ENCODE measurements at regions not wholly inside any gene's neighbourhood (a gene's known extent, or its start where the extent isn't known, plus 50 kb on each side); places are given as distances from the start of the nearest gene placed in this dataset.

DNA sequence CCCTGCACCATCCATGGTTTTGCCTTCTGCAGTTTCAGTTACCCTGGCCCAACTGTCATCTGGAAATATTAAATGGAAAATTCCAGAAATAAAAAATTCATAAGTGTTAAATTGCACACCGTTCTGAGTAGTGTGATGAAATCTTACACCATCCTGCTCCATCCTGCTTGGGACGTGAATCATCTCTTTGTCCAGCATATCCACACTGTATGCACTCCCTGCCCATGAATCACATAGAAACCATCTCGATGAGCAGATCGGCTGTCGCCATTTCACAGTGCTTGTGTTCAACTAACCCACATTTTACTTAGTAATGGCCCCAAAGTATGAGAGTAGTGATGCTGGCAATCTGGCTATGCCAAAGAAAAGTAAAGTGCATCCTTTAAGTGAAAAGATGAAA is 105.9 kb upstream of the ID4 start:
- H2AFZ ChIP-seq (ENCODE audit: low read length), result no peak overlapping the region

DNA sequence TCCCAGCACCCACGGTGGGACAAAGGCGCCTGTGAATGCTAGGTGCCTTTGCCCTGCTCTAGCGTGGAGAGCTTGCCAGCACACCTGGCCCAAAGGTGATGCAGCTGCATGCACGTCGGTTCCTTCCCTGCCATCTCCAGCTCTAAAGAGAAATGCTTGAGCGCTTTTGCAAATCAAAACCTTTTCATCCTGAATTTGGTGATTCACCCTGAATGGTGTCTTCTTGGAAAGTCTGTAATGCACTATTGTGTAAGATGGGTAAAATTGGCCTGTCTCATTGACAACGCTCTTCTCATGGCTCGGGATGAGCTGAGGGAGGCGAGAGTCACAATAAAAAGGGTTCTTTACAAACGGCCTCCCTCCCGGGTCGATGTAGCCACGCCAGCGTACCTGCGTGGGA is 103.1 kb upstream of the ID4 start:
- DNase-seq, result no peak
- Histone ChIP-seq H3K27me3 (ENCODE audit: low read length) (no peaks in the 10 kb centered on the region), H3K9ac (ENCODE audit: low read length) (no peak overlapping the region), H3K27ac (ENCODE audit: low read length) (no peak overlapping the region), H3K4me1 (ENCODE audit: low read length) (no peaks in the 10 kb centered on the region), H3K79me2 (ENCODE audit: low read length) (no peaks in the 10 kb centered on the region), H3K4me2 (ENCODE audit: low read depth, low read length, poor library complexity, severe bottlenecking) (no peak overlapping the region), H3K36me3 (ENCODE audit: insufficient read depth, low read length) (no peaks in the 10 kb centered on the region), H3K9me3 (ENCODE audit: low read length) (no peaks in the 10 kb centered on the region), H2AFZ (ENCODE audit: low read length) (no peak overlapping the region), H4K20me1 (ENCODE audit: insufficient read depth, low read depth, low read length) (no peaks in the 10 kb centered on the region), H3K4me3 (ENCODE audit: low read length) (no peak overlapping the region), H3K9me2 (replicated peaks; ENCODE audit: insufficient read depth, low read length) (no peaks in the 10 kb centered on the region)

More for the DNA sequence above, 105.9 kb upstream of the ID4 start:
- H3K4me2 ChIP-seq (ENCODE audit: low read depth, low read length, poor library complexity, severe bottlenecking), result no peak overlapping the region
- H3K27me3 ChIP-seq (ENCODE audit: low read length), result no peaks in the 10 kb centered on the region
- no peaks in the 10 kb centered on the region for H3K9me2 ChIP-seq (replicated peaks; ENCODE audit: insufficient read depth, low read length)
- H4K20me1 ChIP-seq (ENCODE audit: insufficient read depth, low read depth, low read length), result no peaks in the 10 kb centered on the region
- no peak for DNase-seq
- H3K9ac ChIP-seq (ENCODE audit: low read length), result no peak overlapping the region
- H3K4me1 ChIP-seq (ENCODE audit: low read length), result no peaks in the 10 kb centered on the region
- no peaks in the 10 kb centered on the region for H3K9me3 ChIP-seq (ENCODE audit: low read length)
- H3K27ac ChIP-seq (ENCODE audit: low read length), result no peak overlapping the region
- no peaks in the 10 kb centered on the region for H3K79me2 ChIP-seq (ENCODE audit: low read length)
- H3K36me3 ChIP-seq (ENCODE audit: insufficient read depth, low read length), result no peaks in the 10 kb centered on the region
- no peak overlapping the region for H3K4me3 ChIP-seq (ENCODE audit: low read length)

DNA sequence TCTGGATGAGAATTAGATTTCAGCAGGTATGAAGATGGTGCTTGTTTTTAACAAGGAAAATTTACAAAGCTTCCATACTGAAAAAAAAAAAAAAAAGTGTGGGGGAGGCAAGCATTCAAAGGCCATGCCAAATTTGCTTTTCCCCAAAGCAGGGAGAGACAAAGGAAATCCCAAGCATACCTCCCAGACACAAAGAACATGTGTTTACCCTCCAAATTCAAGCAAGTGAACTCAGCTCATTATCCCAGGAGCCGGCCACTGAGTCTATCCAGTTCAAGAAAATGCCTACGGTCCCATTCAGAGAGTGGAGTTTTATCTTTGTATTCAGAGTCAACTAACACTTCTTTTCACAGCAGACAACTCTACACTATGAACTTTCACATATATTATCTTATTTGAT is 102.7 kb upstream of the ID4 start:
- Histone ChIP-seq H3K27me3 (ENCODE audit: low read length) (no peaks in the 10 kb centered on the region), H3K27ac (ENCODE audit: low read length) (no peak overlapping the region), H3K79me2 (ENCODE audit: low read length) (no peaks in the 10 kb centered on the region), H4K20me1 (ENCODE audit: insufficient read depth, low read depth, low read length) (no peaks in the 10 kb centered on the region), H3K4me3 (ENCODE audit: low read length) (no peak overlapping the region), H3K36me3 (ENCODE audit: insufficient read depth, low read length) (no peaks in the 10 kb centered on the region), H3K9ac (ENCODE audit: low read length) (no peak overlapping the region), H2AFZ (ENCODE audit: low read length) (no peak overlapping the region), H3K4me2 (ENCODE audit: low read depth, low read length, poor library complexity, severe bottlenecking) (no peak overlapping the region), H3K9me2 (replicated peaks; ENCODE audit: insufficient read depth, low read length) (no peaks in the 10 kb centered on the region), H3K4me1 (ENCODE audit: low read length) (no peaks in the 10 kb centered on the region), H3K9me3 (ENCODE audit: low read length) (no peaks in the 10 kb centered on the region)
- DNase-seq, result no peak

DNA sequence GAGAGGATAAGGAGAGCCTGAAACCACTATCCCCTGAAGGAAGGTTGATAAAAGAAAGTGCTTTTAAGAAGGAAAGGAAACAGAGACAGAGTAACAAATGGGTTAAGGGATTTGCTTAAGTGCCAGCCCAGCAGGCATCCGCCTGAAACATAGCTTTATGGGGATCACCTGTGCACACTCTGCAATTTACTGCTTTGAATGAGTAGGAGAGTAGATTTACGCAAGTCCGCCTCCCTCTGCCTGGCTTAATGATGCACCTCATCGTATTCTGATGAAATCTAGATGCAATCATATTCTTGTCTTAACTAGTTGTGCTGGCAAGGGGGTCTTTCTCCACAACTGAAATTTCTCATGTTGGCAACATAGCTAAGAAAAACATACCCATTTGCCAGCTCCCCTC is 101.1 kb upstream of the ID4 start:
- Histone ChIP-seq H3K27ac (ENCODE audit: low read length) (no peak overlapping the region), H3K9me3 (ENCODE audit: low read length) (no peaks in the 10 kb centered on the region), H3K79me2 (ENCODE audit: low read length) (no peaks in the 10 kb centered on the region), H3K9me2 (replicated peaks; ENCODE audit: insufficient read depth, low read length) (no peaks in the 10 kb centered on the region), H3K4me3 (ENCODE audit: low read length) (no peak overlapping the region), H3K9ac (ENCODE audit: low read length) (no peak overlapping the region), H4K20me1 (ENCODE audit: insufficient read depth, low read depth, low read length) (no peaks in the 10 kb centered on the region), H3K4me1 (ENCODE audit: low read length) (no peaks in the 10 kb centered on the region), H3K27me3 (ENCODE audit: low read length) (no peaks in the 10 kb centered on the region), H3K4me2 (ENCODE audit: low read depth, low read length, poor library complexity, severe bottlenecking) (no peak overlapping the region), H3K36me3 (ENCODE audit: insufficient read depth, low read length) (no peaks in the 10 kb centered on the region), H2AFZ (ENCODE audit: low read length) (no peak overlapping the region)
- no peak for DNase-seq

DNA sequence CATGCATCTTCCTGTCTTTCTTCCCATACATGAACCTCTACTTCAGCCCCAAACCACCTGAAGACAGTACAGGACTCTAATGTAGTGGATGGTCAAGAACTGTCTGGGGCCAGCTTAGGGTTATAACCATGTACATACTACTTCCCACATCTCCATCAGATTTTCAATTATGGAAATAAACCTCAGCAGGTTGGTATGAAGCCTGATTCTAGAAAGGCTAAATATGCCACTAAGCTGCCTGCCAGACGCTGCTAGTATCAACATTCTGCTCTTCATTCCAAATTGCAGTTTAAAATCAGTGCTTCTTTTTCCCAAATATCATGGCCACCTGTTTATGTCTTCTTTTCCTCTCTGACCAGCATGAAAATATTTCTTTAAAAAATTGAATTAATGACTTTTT is 99.2 kb upstream of the ID4 start:
- no peaks in the 10 kb centered on the region for H3K36me3 ChIP-seq (ENCODE audit: insufficient read depth, low read length)
- no peak overlapping the region for H3K9ac ChIP-seq (ENCODE audit: low read length)
- no peak overlapping the region for H3K4me3 ChIP-seq (ENCODE audit: low read length)
- DNase-seq, result no peak
- H3K4me1 ChIP-seq (ENCODE audit: low read length), result no peaks in the 10 kb centered on the region
- H3K27me3 ChIP-seq (ENCODE audit: low read length), result no peaks in the 10 kb centered on the region
- no peak overlapping the region for H3K4me2 ChIP-seq (ENCODE audit: low read depth, low read length, poor library complexity, severe bottlenecking)
- H2AFZ ChIP-seq (ENCODE audit: low read length), result no peak overlapping the region
- H3K27ac ChIP-seq (ENCODE audit: low read length), result no peak overlapping the region
- H4K20me1 ChIP-seq (ENCODE audit: insufficient read depth, low read depth, low read length), result no peaks in the 10 kb centered on the region
- H3K9me2 ChIP-seq (replicated peaks; ENCODE audit: insufficient read depth, low read length), result no peaks in the 10 kb centered on the region
- H3K9me3 ChIP-seq (ENCODE audit: low read length), result no peaks in the 10 kb centered on the region
- no peaks in the 10 kb centered on the region for H3K79me2 ChIP-seq (ENCODE audit: low read length)

DNA sequence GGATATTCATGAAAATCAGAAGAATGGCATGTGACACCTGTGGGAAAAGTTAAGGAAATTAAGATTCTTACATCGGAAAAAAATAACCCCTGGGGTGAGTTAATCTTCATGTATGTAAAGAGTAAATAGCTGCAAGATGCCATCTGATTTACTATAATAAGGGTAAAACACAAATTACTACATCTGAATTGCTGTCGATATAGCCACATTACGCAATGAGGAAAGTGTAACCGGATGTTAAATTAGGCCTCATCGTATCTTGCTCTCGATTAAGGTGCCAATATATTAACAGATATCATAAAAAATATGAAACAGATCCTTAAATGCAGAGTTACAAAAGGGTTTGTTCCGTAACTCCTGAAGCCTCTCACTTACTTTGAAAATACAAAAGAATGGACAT is 87.4 kb upstream of the ID4 start:
- H3K9me3 ChIP-seq (ENCODE audit: low read length), result no peaks in the 10 kb centered on the region
- no peak for DNase-seq
- no peak overlapping the region for H3K27ac ChIP-seq (ENCODE audit: low read length)
- H3K4me3 ChIP-seq (ENCODE audit: low read length), result no peak overlapping the region
- no peaks in the 10 kb centered on the region for H3K4me1 ChIP-seq (ENCODE audit: low read length)
- H4K20me1 ChIP-seq (ENCODE audit: insufficient read depth, low read depth, low read length), result no peaks in the 10 kb centered on the region
- no peak overlapping the region for H3K4me2 ChIP-seq (ENCODE audit: low read depth, low read length, poor library complexity, severe bottlenecking)
- H3K9ac ChIP-seq (ENCODE audit: low read length), result no peak overlapping the region
- H3K36me3 ChIP-seq (ENCODE audit: insufficient read depth, low read length), result no peaks in the 10 kb centered on the region
- no peaks in the 10 kb centered on the region for H3K27me3 ChIP-seq (ENCODE audit: low read length)
- no peaks in the 10 kb centered on the region for H3K9me2 ChIP-seq (replicated peaks; ENCODE audit: insufficient read depth, low read length)
- no peak overlapping the region for H2AFZ ChIP-seq (ENCODE audit: low read length)
- H3K79me2 ChIP-seq (ENCODE audit: low read length), result no peaks in the 10 kb centered on the region

DNA sequence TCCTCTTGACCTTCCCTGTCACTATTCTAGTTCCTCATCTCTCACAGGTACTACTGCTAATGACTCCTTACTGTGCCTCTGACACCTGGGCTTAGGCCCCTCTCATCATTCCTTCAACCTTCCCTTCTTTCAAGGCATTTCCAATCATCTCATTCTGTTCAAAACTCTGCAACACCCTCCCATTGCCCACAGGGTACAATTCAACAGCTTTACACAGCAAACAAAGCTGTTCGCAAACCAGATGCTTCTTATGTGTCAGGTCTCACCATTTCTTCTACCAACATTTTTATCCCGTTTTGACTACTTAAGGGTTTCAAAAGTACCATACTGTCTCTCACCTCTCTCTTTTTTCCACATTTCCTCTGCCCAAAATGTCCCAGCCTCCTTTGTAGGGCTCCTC is 84.4 kb upstream of the ID4 start:
- H3K4me2 ChIP-seq (ENCODE audit: low read depth, low read length, poor library complexity, severe bottlenecking), result no peak overlapping the region
- no peaks in the 10 kb centered on the region for H3K4me1 ChIP-seq (ENCODE audit: low read length)
- no peaks in the 10 kb centered on the region for H4K20me1 ChIP-seq (ENCODE audit: insufficient read depth, low read depth, low read length)
- no peak for DNase-seq
- H3K9me3 ChIP-seq (ENCODE audit: low read length), result no peaks in the 10 kb centered on the region
- H3K9ac ChIP-seq (ENCODE audit: low read length), result no peak overlapping the region
- no peak overlapping the region for H3K27ac ChIP-seq (ENCODE audit: low read length)
- no peak overlapping the region for H2AFZ ChIP-seq (ENCODE audit: low read length)
- no peak overlapping the region for H3K4me3 ChIP-seq (ENCODE audit: low read length)
- H3K9me2 ChIP-seq (replicated peaks; ENCODE audit: insufficient read depth, low read length), result no peaks in the 10 kb centered on the region; the same call in 1 of the 2 replicates
- H3K36me3 ChIP-seq (ENCODE audit: insufficient read depth, low read length), result no peaks in the 10 kb centered on the region
- no peaks in the 10 kb centered on the region for H3K79me2 ChIP-seq (ENCODE audit: low read length)
- H3K27me3 ChIP-seq (ENCODE audit: low read length), result no peaks in the 10 kb centered on the region

DNA sequence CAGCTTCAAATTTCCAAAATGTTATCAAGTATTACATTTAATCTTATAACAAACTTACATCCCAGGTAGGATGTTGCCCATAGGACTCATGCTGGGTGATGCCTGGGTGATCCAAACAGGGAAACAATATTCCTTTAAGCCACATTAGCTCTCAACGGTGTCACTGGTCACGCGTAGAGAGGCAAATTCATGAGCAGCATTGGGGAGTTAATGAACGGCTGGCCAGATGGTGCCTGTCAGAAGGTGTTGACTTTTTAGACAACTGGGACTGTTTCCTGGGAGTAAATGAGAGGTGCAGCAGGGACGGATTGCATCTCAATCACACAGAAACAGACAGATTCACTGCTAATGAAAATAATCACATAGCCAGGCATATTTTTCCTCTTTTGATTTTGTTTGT is 83.3 kb upstream of the ID4 start:
- no peak overlapping the region for H3K4me2 ChIP-seq (ENCODE audit: low read depth, low read length, poor library complexity, severe bottlenecking)
- no peaks in the 10 kb centered on the region for H3K36me3 ChIP-seq (ENCODE audit: insufficient read depth, low read length)
- H3K4me3 ChIP-seq (ENCODE audit: low read length), result no peak overlapping the region
- H3K9ac ChIP-seq (ENCODE audit: low read length), result no peak overlapping the region
- H3K79me2 ChIP-seq (ENCODE audit: low read length), result no peaks in the 10 kb centered on the region
- no peak overlapping the region for H2AFZ ChIP-seq (ENCODE audit: low read length)
- H3K27ac ChIP-seq (ENCODE audit: low read length), result no peak overlapping the region
- DNase-seq, result no peak
- no peaks in the 10 kb centered on the region; the same call in 1 of the 2 replicates for H3K9me2 ChIP-seq (replicated peaks; ENCODE audit: insufficient read depth, low read length)
- H3K27me3 ChIP-seq (ENCODE audit: low read length), result no peaks in the 10 kb centered on the region
- H4K20me1 ChIP-seq (ENCODE audit: insufficient read depth, low read depth, low read length), result no peaks in the 10 kb centered on the region
- H3K9me3 ChIP-seq (ENCODE audit: low read length), result no peaks in the 10 kb centered on the region
- H3K4me1 ChIP-seq (ENCODE audit: low read length), result no peaks in the 10 kb centered on the region

DNA sequence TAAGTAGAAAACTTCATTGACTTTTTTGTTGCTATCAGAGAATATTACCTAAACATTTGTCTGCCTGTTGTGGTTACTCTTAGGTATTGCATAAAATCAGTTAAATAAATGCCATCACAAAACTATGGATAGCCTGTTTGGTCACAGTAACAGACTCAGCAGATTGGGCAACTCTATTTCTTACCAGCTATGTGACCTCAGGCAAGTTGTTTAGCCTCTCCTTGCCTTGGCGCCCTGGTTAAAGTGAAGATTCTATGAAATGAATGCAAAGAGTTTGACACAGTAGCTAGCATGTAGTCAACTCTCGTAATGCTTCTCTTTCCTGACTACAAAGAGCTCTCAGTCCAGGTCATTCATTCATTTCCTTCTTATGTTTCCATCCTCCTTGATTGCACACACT is 82.5 kb upstream of the ID4 start:
- Histone ChIP-seq H2AFZ (ENCODE audit: low read length) (no peak overlapping the region), H3K9me2 (replicated peaks; ENCODE audit: insufficient read depth, low read length) (peaks cover 2% of the 10 kb centered on the region; the same call in 1 of the 2 replicates), H3K4me2 (ENCODE audit: low read depth, low read length, poor library complexity, severe bottlenecking) (no peak overlapping the region), H3K9me3 (ENCODE audit: low read length) (no peaks in the 10 kb centered on the region), H3K27ac (ENCODE audit: low read length) (no peak overlapping the region), H3K4me3 (ENCODE audit: low read length) (no peak overlapping the region), H3K27me3 (ENCODE audit: low read length) (no peaks in the 10 kb centered on the region), H3K79me2 (ENCODE audit: low read length) (no peaks in the 10 kb centered on the region), H3K9ac (ENCODE audit: low read length) (no peak overlapping the region), H4K20me1 (ENCODE audit: insufficient read depth, low read depth, low read length) (no peaks in the 10 kb centered on the region), H3K36me3 (ENCODE audit: insufficient read depth, low read length) (no peaks in the 10 kb centered on the region), H3K4me1 (ENCODE audit: low read length) (no peaks in the 10 kb centered on the region)
- no peak for DNase-seq
